Natural killer cell treated with Interleukin-12 subunit alpha and Interleukin-12 subunit beta and Interleukin-15 and Interleukin-18, amount 100 ng/mL, for 72 hours (primary cell): ENCODE measurements at regions not wholly inside any gene's neighbourhood (a gene's known extent, or its start where the extent isn't known, plus 50 kb on each side); places are given as distances from the start of the nearest gene placed in this dataset.

Source experiments
- ATAC-seq, 2 donors: fragments of 150-1000 bp; cut with Tn5 transposase in 1 of 2; sonication (Bioruptor Pico), chemical (Tn5 transposase) in 1 of 2; 2 replicates each; pipeline ENCODE4 v1.10.0; 2021
- DNase-seq: peaks from one replicate; pipeline ENCODE4 v3.0.0; 2022; ENCODE audit warnings: low spot score
- H3K27ac Mint-ChIP-seq, 2 donors: 1 replicate in 1 of 2; 2 replicates in 1 of 2; pipeline ENCODE4 v1.8.0; 2022; ENCODE audit warnings: mixed read lengths in 2 of 2, mild to moderate bottlenecking in 1 of 2, moderate library complexity in 1 of 2
- H3K27me3 Mint-ChIP-seq, 2 donors: 1 replicate in 1 of 2; 2 replicates in 1 of 2; pipeline ENCODE4 v1.8.0; 2022; ENCODE audit warnings: mixed read lengths in 2 of 2
- H3K36me3 Mint-ChIP-seq: one replicate; pipeline ENCODE4 v1.8.0; 2022; ENCODE audit warnings: mixed read lengths
- H3K4me1 Mint-ChIP-seq, 2 donors: 1 replicate in 1 of 2; 2 replicates in 1 of 2; pipeline ENCODE4 v1.8.0; 2022; ENCODE audit warnings: low read depth in 2 of 2, mixed read lengths in 2 of 2, mild to moderate bottlenecking in 1 of 2
- H3K4me3 Mint-ChIP-seq: one replicate; pipeline ENCODE4 v1.8.0; 2022; ENCODE audit warnings: mixed read lengths
- H3K9me3 Mint-ChIP-seq: 2 replicates; pipeline ENCODE4 v1.8.0; 2022; ENCODE audit warnings: mixed read lengths

DNA sequence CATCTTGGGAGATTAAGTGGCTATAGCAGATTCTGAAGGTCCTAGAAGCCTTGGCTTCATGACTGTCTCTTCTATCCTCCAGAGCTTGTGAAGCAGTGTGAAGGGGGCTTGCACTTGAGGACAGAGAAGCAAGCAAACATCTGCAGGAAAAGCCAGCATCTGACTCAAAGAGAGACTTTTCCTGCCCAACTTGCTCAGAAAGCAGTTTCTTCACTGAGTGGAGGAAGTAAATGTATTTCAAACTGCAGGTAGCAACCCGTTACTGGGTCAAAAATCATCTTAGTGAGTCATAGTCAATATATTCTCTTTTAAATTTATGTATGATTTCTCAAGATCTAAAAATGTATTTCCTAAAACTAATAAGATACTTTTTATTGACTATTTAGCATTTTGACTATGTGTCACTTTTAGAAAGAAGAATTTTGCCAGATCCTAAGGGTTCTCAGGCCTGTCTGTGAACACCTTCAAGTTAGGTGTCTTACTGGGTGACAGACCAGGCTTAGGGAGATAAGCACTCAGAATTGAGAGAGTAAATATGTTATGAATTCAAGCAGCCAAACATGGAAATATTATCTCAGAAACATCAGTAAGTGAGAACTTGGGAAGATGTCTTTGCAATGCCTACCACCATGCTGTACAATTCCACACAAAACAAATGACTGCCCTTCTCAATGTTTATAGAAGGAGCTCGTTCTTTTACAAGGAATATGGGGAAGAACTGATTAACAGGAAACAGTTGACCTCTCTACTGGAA, 72.6 kb upstream of the DMAC1 start:
- peaks cover 6% of the 10 kb centered on the region for H3K36me3 Mint-ChIP-seq
- H3K4me3 Mint-ChIP-seq: no peak overlapping the region
- no peaks in the 10 kb centered on the region for H3K27me3 Mint-ChIP-seq
- H3K9me3 Mint-ChIP-seq: peaks cover 6% of the 10 kb centered on the region
- H3K27ac Mint-ChIP-seq: no peak overlapping the region
- no peaks in the 10 kb centered on the region for H3K4me1 Mint-ChIP-seq
- no peak for DNase-seq
- no peak for ATAC-seq

DNA sequence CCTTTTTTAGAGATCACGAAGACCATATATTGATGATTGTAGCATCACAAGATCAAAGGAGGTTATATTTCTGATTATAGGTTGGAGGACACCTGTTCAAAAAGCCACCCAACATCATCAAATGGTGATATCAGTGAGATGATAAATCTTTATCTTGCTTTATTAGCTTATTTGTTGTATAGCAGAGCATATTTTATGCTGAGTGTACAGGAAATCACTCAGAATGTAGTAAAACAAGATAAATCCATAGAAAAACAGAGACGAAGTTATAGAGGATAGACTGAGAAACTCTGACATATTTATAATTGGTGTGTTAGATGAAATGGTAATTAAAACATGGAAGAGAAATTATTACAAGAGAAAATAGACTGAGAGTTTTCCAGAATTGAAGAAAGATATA, 69.8 kb upstream of the DMAC1 start:
- H3K9me3 Mint-ChIP-seq: no peaks in the 10 kb centered on the region
- no peak for DNase-seq
- ATAC-seq: no peak
- H3K36me3 Mint-ChIP-seq: peaks cover 4% of the 10 kb centered on the region
- peaks cover 0 to 4% of the 10 kb centered on the region in 2 donors for H3K27me3 Mint-ChIP-seq
- H3K27ac Mint-ChIP-seq: no peak overlapping the region
- no peak overlapping the region for H3K4me3 Mint-ChIP-seq
- no peaks in the 10 kb centered on the region for H3K4me1 Mint-ChIP-seq

DNA sequence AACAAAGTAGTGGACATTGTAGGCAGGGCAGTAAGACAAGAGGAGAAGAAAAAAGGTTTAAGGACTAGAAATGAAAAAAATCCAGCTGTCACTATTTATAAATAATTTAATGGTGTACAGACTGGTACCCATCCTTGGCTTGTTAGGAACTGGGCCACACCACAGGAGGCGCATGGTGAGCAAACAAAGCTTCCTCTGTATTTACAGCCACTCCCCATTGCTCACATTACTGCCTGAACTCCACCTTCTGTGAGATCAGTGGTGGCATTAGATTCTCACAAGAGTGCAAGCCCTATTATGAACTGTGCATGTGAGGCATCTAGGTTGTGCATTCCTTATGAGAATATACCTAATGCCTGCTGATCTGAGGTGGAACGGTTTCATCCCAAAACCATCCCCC, 62.6 kb upstream of the DMAC1 start:
- no peaks in the 10 kb centered on the region for H3K9me3 Mint-ChIP-seq
- peaks cover 4% of the 10 kb centered on the region for H3K36me3 Mint-ChIP-seq
- no peak for ATAC-seq
- H3K27ac Mint-ChIP-seq: no peak overlapping the region
- DNase-seq: no peak
- H3K4me3 Mint-ChIP-seq: no peak overlapping the region
- H3K4me1 Mint-ChIP-seq: no peaks in the 10 kb centered on the region
- H3K27me3 Mint-ChIP-seq: peaks cover 6 to 17% of the 10 kb centered on the region in 2 donors

DNA sequence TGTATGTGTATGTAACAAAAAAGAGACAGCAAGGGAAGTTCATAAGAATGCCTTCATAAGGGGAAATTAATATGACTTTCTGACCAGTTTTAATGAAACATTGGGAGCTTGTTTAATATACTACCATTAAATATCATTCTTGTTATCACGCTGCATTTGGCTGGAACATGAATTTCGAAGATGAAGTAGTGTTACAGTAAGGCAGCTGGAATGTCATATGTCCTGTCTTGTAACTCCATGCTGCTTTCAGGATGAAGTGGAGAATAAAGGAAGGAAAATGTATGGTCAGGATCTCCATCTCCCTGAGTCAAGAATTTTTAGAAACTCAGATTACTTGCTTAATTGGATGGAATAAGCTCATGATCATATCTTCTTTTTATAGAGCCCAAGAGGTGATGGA, 61.5 kb upstream of the DMAC1 start:
- Mint-ChIP-seq H3K27me3 (peaks cover 9 to 17% of the 10 kb centered on the region in 2 donors), H3K4me1 (no peaks in the 10 kb centered on the region), H3K9me3 (no peaks in the 10 kb centered on the region), H3K36me3 (peaks cover 4% of the 10 kb centered on the region), H3K27ac (no peak overlapping the region), H3K4me3 (no peak overlapping the region)
- DNase-seq (no peak), ATAC-seq (no peak)

DNA sequence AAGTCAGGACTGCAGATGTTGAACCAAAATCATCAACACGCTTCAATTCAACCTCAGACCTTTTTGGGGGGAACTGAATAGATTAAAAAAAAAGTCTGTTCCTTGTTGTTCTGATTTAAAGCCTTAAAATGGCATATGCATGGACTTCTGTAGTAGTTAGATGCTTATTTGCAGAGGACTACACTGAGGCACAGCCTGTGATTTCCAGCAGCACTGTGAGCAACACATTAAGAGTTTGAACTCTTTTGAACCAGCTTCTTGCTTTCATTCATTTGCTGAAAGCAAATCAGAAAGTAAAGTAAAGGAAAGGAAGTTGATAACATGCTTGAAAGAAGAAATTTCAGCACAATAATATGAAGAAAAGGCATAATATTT, 60.7 kb upstream of the DMAC1 start:
- no peak for DNase-seq
- Mint-ChIP-seq H3K4me3 (no peak overlapping the region), H3K9me3 (no peaks in the 10 kb centered on the region), H3K4me1 (no peaks in the 10 kb centered on the region), H3K36me3 (peaks cover 4% of the 10 kb centered on the region), H3K27ac (no peak overlapping the region), H3K27me3 (peaks cover 9 to 17% of the 10 kb centered on the region in 2 donors)
- no peak for ATAC-seq

DNA sequence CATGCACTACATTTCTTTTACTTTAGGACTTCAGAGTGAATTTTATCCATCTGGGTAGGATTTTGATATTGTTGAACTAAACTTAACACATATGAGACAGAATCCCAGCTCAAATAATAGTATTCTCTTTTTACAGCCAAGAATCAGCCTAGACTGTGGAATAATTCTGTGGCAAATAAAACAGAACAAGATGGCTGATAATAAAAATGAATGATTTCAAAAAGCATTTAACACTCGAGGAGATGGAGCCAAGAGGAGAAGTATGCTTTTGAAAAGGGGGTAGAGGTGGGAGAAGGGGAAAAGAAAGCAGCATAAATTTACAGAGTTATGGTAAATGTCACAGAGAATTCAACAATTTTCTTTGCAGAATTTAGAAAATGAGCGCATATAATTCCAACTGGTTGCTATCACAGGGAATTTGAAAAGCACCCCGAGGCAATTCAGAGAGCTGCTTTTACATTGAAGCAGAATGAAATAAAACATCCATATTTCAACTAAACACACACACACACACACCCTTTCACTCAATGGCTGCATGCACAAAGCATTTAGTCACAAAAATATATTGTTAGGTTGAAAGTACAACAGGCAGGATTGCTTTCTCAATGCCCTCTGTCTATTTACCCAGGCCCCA, 60.2 kb upstream of the DMAC1 start:
- peaks cover 9 to 12% of the 10 kb centered on the region in 2 donors for H3K27me3 Mint-ChIP-seq
- no peak overlapping the region for H3K4me3 Mint-ChIP-seq
- no peaks in the 10 kb centered on the region for H3K4me1 Mint-ChIP-seq
- ATAC-seq: no peak
- no peaks in the 10 kb centered on the region for H3K9me3 Mint-ChIP-seq
- DNase-seq: no peak
- H3K27ac Mint-ChIP-seq: no peak overlapping the region
- no peaks in the 10 kb centered on the region for H3K36me3 Mint-ChIP-seq

DNA sequence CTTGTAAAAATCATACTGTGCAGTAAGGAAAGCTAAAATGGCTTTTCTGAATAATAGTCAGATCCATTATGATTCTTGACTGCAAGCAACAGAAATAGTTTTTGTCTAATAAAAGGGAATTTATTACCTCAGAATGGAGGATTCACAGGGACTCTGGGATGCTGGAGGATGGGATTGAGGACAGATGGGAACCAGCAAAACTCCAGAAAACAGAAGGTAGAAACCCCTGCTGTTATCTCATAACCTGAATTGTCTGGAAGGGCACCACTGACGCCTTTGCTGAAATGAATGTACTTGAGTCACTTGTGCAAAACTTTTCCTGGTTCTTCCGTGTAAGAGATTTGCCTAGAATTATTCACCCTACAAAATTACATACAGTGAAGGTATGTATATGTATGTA, 58.6 kb upstream of the DMAC1 start:
- H3K9me3 Mint-ChIP-seq: no peaks in the 10 kb centered on the region
- H3K4me3 Mint-ChIP-seq: no peak overlapping the region
- no peak for DNase-seq
- no peak overlapping the region for H3K27ac Mint-ChIP-seq
- no peaks in the 10 kb centered on the region for H3K36me3 Mint-ChIP-seq
- no peak for ATAC-seq
- H3K4me1 Mint-ChIP-seq: no peaks in the 10 kb centered on the region
- H3K27me3 Mint-ChIP-seq: peaks cover 9 to 12% of the 10 kb centered on the region in 2 donors

DNA sequence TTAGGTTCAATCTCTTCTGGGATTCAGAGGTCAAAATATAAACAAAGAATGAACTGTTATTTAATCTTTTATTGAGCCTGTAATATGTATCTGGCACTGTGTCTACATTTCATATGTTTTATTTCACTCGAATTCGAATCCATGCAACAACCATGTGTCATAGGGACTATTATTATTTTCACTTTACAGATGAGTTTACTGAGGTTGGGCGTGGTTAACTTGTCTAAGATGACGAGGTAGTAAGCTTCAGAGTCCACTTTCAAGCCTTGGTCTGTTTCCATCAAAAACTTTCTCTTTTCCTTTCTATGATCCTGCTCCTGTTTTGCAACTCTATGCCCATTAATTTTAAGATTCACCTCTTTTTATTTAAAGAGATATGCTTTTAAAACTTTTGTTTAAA, 55.2 kb upstream of the DMAC1 start:
- peaks cover 6 to 12% of the 10 kb centered on the region in 2 donors for H3K27me3 Mint-ChIP-seq
- no peaks in the 10 kb centered on the region for H3K9me3 Mint-ChIP-seq
- no peaks in the 10 kb centered on the region for H3K36me3 Mint-ChIP-seq
- ATAC-seq (no peak), DNase-seq (no peak)
- no peak overlapping the region for H3K4me3 Mint-ChIP-seq
- no peak overlapping the region for H3K27ac Mint-ChIP-seq
- H3K4me1 Mint-ChIP-seq: no peaks in the 10 kb centered on the region
